ENCODE measurements at regions not wholly inside any gene's neighbourhood (a gene's known extent, or its start where the extent isn't known, plus 50 kb on each side); places are given as distances from the start of the nearest gene placed in this dataset.

- TF ChIP-seq REST (IDR thresholded peaks at IDR 0.05; ENCODE audit: low read depth), result no peak
- TF ChIP-seq SRF (IDR thresholded peaks at IDR 0.05; ENCODE audit: low read depth), result no peak
- TF ChIP-seq SIN3A (IDR thresholded peaks at IDR 0.05; ENCODE audit: low read depth), result no peak
- no peak for TF ChIP-seq MAX (IDR thresholded peaks at IDR 0.05)
- TF ChIP-seq FOSL1 (IDR thresholded peaks at IDR 0.05; ENCODE audit: low read depth), result no peak
- no peak for TF ChIP-seq TCF7L2 (IDR thresholded peaks at IDR 0.05; ENCODE audit: borderline replicate concordance, extremely low read depth, insufficient read depth, insufficient read length)
- TF ChIP-seq ZNF274 (IDR thresholded peaks at IDR 0.05; ENCODE audit: low read depth, low read length), result no peak
Observed at GRCh38 chr11:112364962-112365481, 104.4 kb upstream of the PLET1 start (continued).

- Histone ChIP-seq H3K9ac (ENCODE audit: low read length) (no peak overlapping the region), H3K9me2 (ENCODE audit: insufficient read depth) (no peaks in the 10 kb centered on the region), H4K20me1 (ENCODE audit: insufficient read depth) (no peaks in the 10 kb centered on the region), H3K27me3 (ENCODE audit: insufficient read depth, low read length) (peaks cover 5% of the 10 kb centered on the region; the same call in 1 of the 2 replicates), H3K4me1 (ENCODE audit: control insufficient read depth in 1 of 2, insufficient read depth in 2 of 2, low read length in 2 of 2) (no peaks in the 10 kb centered on the region), H3K4me2 (ENCODE audit: low read length) (no peak overlapping the region), H3K36me3 (ENCODE audit: control insufficient read depth in 1 of 2, insufficient read depth in 2 of 2, low read length in 2 of 2) (no peaks in the 10 kb centered on the region), H2AFZ (ENCODE audit: low read depth, low read length, poor library complexity, severe bottlenecking) (no peak overlapping the region), H3K9me3 (ENCODE audit: control insufficient read depth in 1 of 2, insufficient read depth in 1 of 2, low read depth in 1 of 2, low read length in 2 of 2) (no peaks in the 10 kb centered on the region), H3K79me2 (ENCODE audit: insufficient read depth, low read length) (no peaks in the 10 kb centered on the region), H3K27ac (ENCODE audit: low read depth, low read length) (no peak overlapping the region), H3K4me3 (replicated peaks in 1 of 2; ENCODE audit: low read depth in 1 of 2, low read length in 2 of 2) (no peak overlapping the region)
- TF ChIP-seq JUND (IDR thresholded peaks at IDR 0.05), result no peak
- no peak for TF ChIP-seq CTCF (IDR thresholded peaks at IDR 0.05 in 2 of 3, conservative IDR thresholded peaks at IDR 0.05 in 1 of 3; ENCODE audit: borderline replicate concordance in 1 of 3, insufficient read depth in 1 of 3, low read depth in 2 of 3, low read length in 2 of 3)
- TF ChIP-seq POLR2AphosphoS5 (IDR thresholded peaks at IDR 0.05; ENCODE audit: low read depth, low read length), result no peak
- no peak for TF ChIP-seq ATF3 (IDR thresholded peaks at IDR 0.05)
- TF ChIP-seq SRF (IDR thresholded peaks at IDR 0.05; ENCODE audit: low read depth), result no peak
- no peak for TF ChIP-seq REST (IDR thresholded peaks at IDR 0.05; ENCODE audit: low read depth)
- TF ChIP-seq SIN3A (IDR thresholded peaks at IDR 0.05; ENCODE audit: low read depth), result no peak
- TF ChIP-seq SP1 (IDR thresholded peaks at IDR 0.05; ENCODE audit: low read depth), result no peak
- no peak for TF ChIP-seq EGR1 (IDR thresholded peaks at IDR 0.05; ENCODE audit: low read depth)
- intact Hi-C loops (cut with micrococcal nuclease), result no loop called here
- ATAC-seq, result no peak
- POLR2A ChIA-PET, result no interaction called here
- no TSS peak for BruUV-seq (replicated peaks)
- CTCF ChIA-PET, result no interaction called here
- RAD21 ChIA-PET (ENCODE audit: low non-redundant PET in 1 of 2, low total read pairs in 2 of 2, uncharacterized antibody in 2 of 2, unreplicated experiment in 2 of 2), result no interaction called here
- no peak for DNase-seq (ENCODE audit: low read depth, low spot score)
Observed at GRCh38 chr11:112366012-112366411, 105.4 kb upstream of the PLET1 start.

Measured in HCT116 (cell line).